HepG2 (cell line): ENCODE measurements at regions not wholly inside any gene's neighbourhood (a gene's known extent, or its start where the extent isn't known, plus 50 kb on each side); places are given as distances from the start of the nearest gene placed in this dataset.

Source experiments
- ARNTL ChIP-seq: sonication (generic); formaldehyde crosslinking; IDR thresholded peaks from 2 replicates; pipeline ENCODE4 v1.4.0; 2020; ENCODE audit warnings: mild to moderate bottlenecking, missing genetic modification reagents
- CREB1 ChIP-seq, 2 experiments: fragments of 450-650 bp in 1 of 2; IDR thresholded peaks; 2 replicates each; pipeline ENCODE4 v1.6.1; 2016 to 2017; ENCODE audit warnings: control low read depth in 1 of 2, mild to moderate bottlenecking in 1 of 2, missing compliant biosample characterization in 1 of 2, missing genetic modification characterization in 1 of 2
- DNMT3B ChIP-seq: conservative IDR thresholded peaks from 2 replicates; pipeline ENCODE4 v1.6.1; 2016; ENCODE audit warnings: missing biosample characterization, control low read depth
- MEF2D ChIP-seq: sonication (generic); formaldehyde crosslinking; IDR thresholded peaks from 2 replicates; pipeline ENCODE4 v1.5.1; 2020; ENCODE audit warnings: mild to moderate bottlenecking, missing genetic modification reagents
- SAP130 ChIP-seq: IDR thresholded peaks from 2 replicates; pipeline ENCODE4 v1.6.1; 2016; ENCODE audit warnings: low read depth
- SOX5 ChIP-seq: IDR thresholded peaks from 2 replicates; pipeline ENCODE4 v1.6.1; 2016; ENCODE audit warnings: borderline replicate concordance
- YY1 ChIP-seq: IDR thresholded peaks from 2 replicates; pipeline ENCODE4 v1.6.1; 2011; ENCODE audit warnings: low read length, low read depth, moderate library complexity, mild to moderate bottlenecking; ENCODE audit not compliant: insufficient read depth, insufficient replicate concordance
- ZFP36L1 ChIP-seq: sonication (generic); formaldehyde crosslinking; IDR thresholded peaks from 2 replicates; pipeline ENCODE4 v1.8.0; 2022; ENCODE audit warnings: mild to moderate bottlenecking, missing genetic modification reagents, moderate library complexity
- ZFP62 ChIP-seq: sonication (generic); formaldehyde crosslinking; IDR thresholded peaks from 2 replicates; pipeline ENCODE4 v1.4.0; 2020; ENCODE audit warnings: missing genetic modification reagents
- ZNF501 ChIP-seq: sonication (generic); formaldehyde crosslinking; IDR thresholded peaks from 2 replicates; pipeline ENCODE4 v1.5.1; 2020; ENCODE audit warnings: mild to moderate bottlenecking, moderate library complexity, missing genetic modification reagents
- ZNF557 ChIP-seq: sonication (generic); formaldehyde crosslinking; IDR thresholded peaks from 2 replicates; pipeline ENCODE4 v1.4.0; 2020; ENCODE audit warnings: missing genetic modification reagents
- ZNF746 ChIP-seq: sonication (generic); formaldehyde crosslinking; IDR thresholded peaks from 2 replicates; pipeline ENCODE4 v1.8.0; 2022; ENCODE audit warnings: mild to moderate bottlenecking, missing genetic modification reagents
- TF ChIP-seq, protein P1 (sequence below): sonication (generic); formaldehyde crosslinking; IDR thresholded peaks from 2 replicates; pipeline ENCODE4 v1.4.0; 2020; ENCODE audit warnings: low read depth, mild to moderate bottlenecking, missing genetic modification reagents
- TF ChIP-seq, protein P2 (sequence below): sonication (generic); formaldehyde crosslinking; IDR thresholded peaks from 2 replicates; pipeline ENCODE4 v1.4.0; 2020; ENCODE audit warnings: missing genetic modification reagents
- TF ChIP-seq, protein P3 (sequence below): IDR thresholded peaks from 2 replicates; pipeline ENCODE4 v1.6.1; 2016; ENCODE audit warnings: mild to moderate bottlenecking
- TF ChIP-seq, protein P4 (sequence below): sonication (generic); formaldehyde crosslinking; IDR thresholded peaks from 2 replicates; pipeline ENCODE4 v1.4.0; 2020; ENCODE audit warnings: missing genetic modification reagents
- TF ChIP-seq, protein P5 (sequence below): IDR thresholded peaks from 2 replicates; pipeline ENCODE4 v1.6.1; 2018; ENCODE audit warnings: missing genetic modification reagents
- TF ChIP-seq, protein P6 (sequence below): sonication (generic); formaldehyde crosslinking; IDR thresholded peaks from 2 replicates; pipeline ENCODE4 v1.5.0; 2020; ENCODE audit warnings: mild to moderate bottlenecking, missing genetic modification reagents, moderate library complexity

DNA sequence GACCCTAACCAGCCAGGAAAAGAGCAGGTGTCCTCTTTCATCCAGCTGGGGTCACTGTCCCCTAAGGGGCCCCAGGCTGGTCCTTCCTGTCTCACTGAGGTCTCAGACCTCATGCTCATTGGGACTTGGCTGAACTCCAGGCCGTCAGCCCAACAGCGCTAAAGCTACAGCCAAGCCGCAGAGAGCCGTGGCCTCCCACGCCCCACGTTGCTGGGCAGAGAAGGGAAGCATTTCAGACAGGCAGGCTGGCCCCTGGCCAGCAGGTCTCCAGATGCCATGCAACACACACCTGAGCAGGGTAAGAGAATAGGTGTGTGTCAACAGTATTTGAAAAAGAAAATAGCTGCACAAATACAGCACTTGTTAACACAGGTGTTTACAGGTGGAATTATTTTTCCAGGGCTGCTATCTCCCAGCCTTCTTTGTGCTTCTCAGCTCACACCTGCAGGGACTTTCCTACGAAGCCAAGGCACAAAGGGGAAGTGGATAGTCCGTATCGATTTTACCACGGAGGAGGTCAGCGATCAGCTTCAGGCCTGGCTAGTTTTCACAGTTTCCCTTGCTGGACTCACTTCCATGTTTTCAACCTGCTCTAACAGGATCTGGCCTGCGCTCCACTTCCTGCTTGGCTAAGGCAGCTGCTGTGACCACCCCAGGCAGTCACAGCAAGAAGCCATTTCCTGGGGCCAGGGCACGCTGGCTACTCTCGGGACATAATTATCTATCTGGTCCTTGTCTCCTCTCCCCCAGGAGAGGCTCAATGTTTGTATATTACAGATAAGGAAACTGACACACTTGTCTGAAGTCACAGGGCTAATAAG lies 156.1 kb upstream of the ID2 start (continued):
- TF ChIP-seq ARNTL (CRISPR knock-in tag), result peak; percentile 68
- no peak for TF ChIP-seq CREB1 (IDR thresholded peaks at IDR 0.05)
- TF ChIP-seq CREB1 (CRISPR knock-in tag; IDR thresholded peaks at IDR 0.05), result peak; percentile 31; the same call in 1 of the 2 replicates
- TF ChIP-seq, protein P1, sequence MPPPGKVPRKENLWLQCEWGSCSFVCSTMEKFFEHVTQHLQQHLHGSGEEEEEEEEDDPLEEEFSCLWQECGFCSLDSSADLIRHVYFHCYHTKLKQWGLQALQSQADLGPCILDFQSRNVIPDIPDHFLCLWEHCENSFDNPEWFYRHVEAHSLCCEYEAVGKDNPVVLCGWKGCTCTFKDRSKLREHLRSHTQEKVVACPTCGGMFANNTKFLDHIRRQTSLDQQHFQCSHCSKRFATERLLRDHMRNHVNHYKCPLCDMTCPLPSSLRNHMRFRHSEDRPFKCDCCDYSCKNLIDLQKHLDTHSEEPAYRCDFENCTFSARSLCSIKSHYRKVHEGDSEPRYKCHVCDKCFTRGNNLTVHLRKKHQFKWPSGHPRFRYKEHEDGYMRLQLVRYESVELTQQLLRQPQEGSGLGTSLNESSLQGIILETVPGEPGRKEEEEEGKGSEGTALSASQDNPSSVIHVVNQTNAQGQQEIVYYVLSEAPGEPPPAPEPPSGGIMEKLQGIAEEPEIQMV (CRISPR knock-in tag), result 0 out of 2 replicates have a peak, but pooled peaks have one; percentile 42
- TF ChIP-seq, protein P2, sequence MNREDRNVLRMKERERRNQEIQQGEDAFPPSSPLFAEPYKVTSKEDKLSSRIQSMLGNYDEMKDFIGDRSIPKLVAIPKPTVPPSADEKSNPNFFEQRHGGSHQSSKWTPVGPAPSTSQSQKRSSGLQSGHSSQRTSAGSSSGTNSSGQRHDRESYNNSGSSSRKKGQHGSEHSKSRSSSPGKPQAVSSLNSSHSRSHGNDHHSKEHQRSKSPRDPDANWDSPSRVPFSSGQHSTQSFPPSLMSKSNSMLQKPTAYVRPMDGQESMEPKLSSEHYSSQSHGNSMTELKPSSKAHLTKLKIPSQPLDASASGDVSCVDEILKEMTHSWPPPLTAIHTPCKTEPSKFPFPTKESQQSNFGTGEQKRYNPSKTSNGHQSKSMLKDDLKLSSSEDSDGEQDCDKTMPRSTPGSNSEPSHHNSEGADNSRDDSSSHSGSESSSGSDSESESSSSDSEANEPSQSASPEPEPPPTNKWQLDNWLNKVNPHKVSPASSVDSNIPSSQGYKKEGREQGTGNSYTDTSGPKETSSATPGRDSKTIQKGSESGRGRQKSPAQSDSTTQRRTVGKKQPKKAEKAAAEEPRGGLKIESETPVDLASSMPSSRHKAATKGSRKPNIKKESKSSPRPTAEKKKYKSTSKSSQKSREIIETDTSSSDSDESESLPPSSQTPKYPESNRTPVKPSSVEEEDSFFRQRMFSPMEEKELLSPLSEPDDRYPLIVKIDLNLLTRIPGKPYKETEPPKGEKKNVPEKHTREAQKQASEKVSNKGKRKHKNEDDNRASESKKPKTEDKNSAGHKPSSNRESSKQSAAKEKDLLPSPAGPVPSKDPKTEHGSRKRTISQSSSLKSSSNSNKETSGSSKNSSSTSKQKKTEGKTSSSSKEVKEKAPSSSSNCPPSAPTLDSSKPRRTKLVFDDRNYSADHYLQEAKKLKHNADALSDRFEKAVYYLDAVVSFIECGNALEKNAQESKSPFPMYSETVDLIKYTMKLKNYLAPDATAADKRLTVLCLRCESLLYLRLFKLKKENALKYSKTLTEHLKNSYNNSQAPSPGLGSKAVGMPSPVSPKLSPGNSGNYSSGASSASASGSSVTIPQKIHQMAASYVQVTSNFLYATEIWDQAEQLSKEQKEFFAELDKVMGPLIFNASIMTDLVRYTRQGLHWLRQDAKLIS (CRISPR knock-in tag), result no peak
- peak; percentile 86 for TF ChIP-seq ZNF501 (CRISPR knock-in tag)
- TF ChIP-seq ZNF746 (CRISPR knock-in tag), result peak; percentile 73; the same call in 1 of the 2 replicates
- TF ChIP-seq ZFP62 (CRISPR knock-in tag), result no peak
- TF ChIP-seq YY1, result peak; percentile 46
- peak; percentile 65 for TF ChIP-seq SOX5 (CRISPR knock-in tag)
- 0 out of 2 replicates have a peak, but pooled peaks have one; percentile 72 for TF ChIP-seq DNMT3B (CRISPR knock-in tag)
- no peak for TF ChIP-seq ZNF557 (CRISPR knock-in tag)
- peak; percentile 87 for TF ChIP-seq SAP130 (CRISPR knock-in tag)
- 0 out of 2 replicates have a peak, but pooled peaks have one; percentile 56 for TF ChIP-seq ZFP36L1 (CRISPR knock-in tag)
- TF ChIP-seq, protein P3, sequence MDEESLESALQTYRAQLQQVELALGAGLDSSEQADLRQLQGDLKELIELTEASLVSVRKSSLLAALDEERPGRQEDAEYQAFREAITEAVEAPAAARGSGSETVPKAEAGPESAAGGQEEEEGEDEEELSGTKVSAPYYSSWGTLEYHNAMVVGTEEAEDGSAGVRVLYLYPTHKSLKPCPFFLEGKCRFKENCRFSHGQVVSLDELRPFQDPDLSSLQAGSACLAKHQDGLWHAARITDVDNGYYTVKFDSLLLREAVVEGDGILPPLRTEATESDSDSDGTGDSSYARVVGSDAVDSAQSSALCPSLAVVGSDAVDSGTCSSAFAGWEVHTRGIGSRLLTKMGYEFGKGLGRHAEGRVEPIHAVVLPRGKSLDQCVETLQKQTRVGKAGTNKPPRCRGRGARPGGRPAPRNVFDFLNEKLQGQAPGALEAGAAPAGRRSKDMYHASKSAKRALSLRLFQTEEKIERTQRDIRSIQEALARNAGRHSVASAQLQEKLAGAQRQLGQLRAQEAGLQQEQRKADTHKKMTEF (CRISPR knock-in tag), result peak; percentile 87
- TF ChIP-seq, protein P4, sequence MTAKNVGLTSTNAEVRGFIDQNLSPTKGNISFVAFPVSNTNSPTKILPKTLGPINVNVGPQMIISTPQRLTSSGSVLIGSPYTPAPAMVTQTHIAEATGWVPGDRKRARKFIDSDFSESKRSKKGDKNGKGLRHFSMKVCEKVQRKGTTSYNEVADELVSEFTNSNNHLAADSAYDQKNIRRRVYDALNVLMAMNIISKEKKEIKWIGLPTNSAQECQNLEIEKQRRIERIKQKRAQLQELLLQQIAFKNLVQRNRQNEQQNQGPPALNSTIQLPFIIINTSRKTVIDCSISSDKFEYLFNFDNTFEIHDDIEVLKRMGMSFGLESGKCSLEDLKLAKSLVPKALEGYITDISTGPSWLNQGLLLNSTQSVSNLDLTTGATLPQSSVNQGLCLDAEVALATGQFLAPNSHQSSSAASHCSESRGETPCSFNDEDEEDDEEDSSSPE (CRISPR knock-in tag), result peak; percentile 69
- peak; percentile 76; the same call in 1 of the 2 replicates for TF ChIP-seq MEF2D (CRISPR knock-in tag)
- TF ChIP-seq, protein P5, sequence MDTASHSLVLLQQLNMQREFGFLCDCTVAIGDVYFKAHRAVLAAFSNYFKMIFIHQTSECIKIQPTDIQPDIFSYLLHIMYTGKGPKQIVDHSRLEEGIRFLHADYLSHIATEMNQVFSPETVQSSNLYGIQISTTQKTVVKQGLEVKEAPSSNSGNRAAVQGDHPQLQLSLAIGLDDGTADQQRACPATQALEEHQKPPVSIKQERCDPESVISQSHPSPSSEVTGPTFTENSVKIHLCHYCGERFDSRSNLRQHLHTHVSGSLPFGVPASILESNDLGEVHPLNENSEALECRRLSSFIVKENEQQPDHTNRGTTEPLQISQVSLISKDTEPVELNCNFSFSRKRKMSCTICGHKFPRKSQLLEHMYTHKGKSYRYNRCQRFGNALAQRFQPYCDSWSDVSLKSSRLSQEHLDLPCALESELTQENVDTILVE (CRISPR knock-in tag), result peak; percentile 68; the same call in 1 of the 2 replicates
- TF ChIP-seq, protein P6, sequence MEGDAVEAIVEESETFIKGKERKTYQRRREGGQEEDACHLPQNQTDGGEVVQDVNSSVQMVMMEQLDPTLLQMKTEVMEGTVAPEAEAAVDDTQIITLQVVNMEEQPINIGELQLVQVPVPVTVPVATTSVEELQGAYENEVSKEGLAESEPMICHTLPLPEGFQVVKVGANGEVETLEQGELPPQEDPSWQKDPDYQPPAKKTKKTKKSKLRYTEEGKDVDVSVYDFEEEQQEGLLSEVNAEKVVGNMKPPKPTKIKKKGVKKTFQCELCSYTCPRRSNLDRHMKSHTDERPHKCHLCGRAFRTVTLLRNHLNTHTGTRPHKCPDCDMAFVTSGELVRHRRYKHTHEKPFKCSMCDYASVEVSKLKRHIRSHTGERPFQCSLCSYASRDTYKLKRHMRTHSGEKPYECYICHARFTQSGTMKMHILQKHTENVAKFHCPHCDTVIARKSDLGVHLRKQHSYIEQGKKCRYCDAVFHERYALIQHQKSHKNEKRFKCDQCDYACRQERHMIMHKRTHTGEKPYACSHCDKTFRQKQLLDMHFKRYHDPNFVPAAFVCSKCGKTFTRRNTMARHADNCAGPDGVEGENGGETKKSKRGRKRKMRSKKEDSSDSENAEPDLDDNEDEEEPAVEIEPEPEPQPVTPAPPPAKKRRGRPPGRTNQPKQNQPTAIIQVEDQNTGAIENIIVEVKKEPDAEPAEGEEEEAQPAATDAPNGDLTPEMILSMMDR, result peak; percentile 97
